Peyer's patch (tissue), 4 donors: ENCODE measurements at regions not wholly inside any gene's neighbourhood (a gene's known extent, or its start where the extent isn't known, plus 50 kb on each side); places are given as distances from the start of the nearest gene placed in this dataset.

Experiments used
- DNase-seq, 3 donors: peaks; one replicate each; pipeline ENCODE4 v3.0.0-alpha.2; 2017 to 2019
- H3K27ac ChIP-seq, 4 donors: fragments of 200-600 bp; sonication (generic); one replicate each; pipeline ENCODE4 v1.5.1; 2016 to 2019
- H3K27me3 ChIP-seq, 2 donors: fragments of 200-600 bp; sonication (generic); one replicate each; pipeline ENCODE4 v1.5.1; 2019
- H3K36me3 ChIP-seq, 3 donors: fragments of 200-600 bp; sonication (generic); one replicate each; pipeline ENCODE4 v1.5.1; 2016 to 2019
- H3K4me1 ChIP-seq, 4 donors: fragments of 200-600 bp; sonication (generic); one replicate each; pipeline ENCODE4 v1.5.1; 2016 to 2019
- H3K4me3 ChIP-seq, 4 donors: fragments of 200-600 bp; sonication (generic); 1 replicate in 3 of 4; 2 replicates in 1 of 4; pipeline ENCODE4 v1.5.1; 2016 to 2019; ENCODE audit warnings: mild to moderate bottlenecking in 1 of 4
- H3K9me3 ChIP-seq, 4 donors: fragments of 200-600 bp; sonication (generic); one replicate each; pipeline ENCODE4 v1.5.1; 2016 to 2019; ENCODE audit warnings: mild to moderate bottlenecking in 1 of 4
- CTCF ChIP-seq, 6 experiments: fragments of 450-650 bp in 4 of 6; fragments of 200-600 bp in 2 of 6; sonication (generic) in 1 of 6; IDR thresholded peaks; one replicate each; pipeline ENCODE4 v1.5.1; 2017 to 2019; ENCODE audit warnings: antibody characterized with exemption in 6 of 6, mild to moderate bottlenecking in 3 of 6, moderate library complexity in 1 of 6
- POLR2A ChIP-seq, 2 donors: fragments of 450-650 bp; IDR thresholded peaks; one replicate each; pipeline ENCODE4 v1.5.1; 2017; ENCODE audit warnings: antibody characterized with exemption in 2 of 2, mild to moderate bottlenecking in 2 of 2, moderate library complexity in 2 of 2

- TF ChIP-seq POLR2A (IDR thresholded peaks at IDR 0.05) (no peak), CTCF (IDR thresholded peaks at IDR 0.05) (no peak)
- H3K36me3 ChIP-seq, result no peaks in the 10 kb centered on the region
- H3K4me1 ChIP-seq, result no peaks in the 10 kb centered on the region
- H3K27me3 ChIP-seq, result no peaks in the 10 kb centered on the region
- DNase-seq, result no peak
- no peak overlapping the region for H3K4me3 ChIP-seq
- H3K9me3 ChIP-seq, result no peaks in the 10 kb centered on the region
- H3K27ac ChIP-seq, result no peak overlapping the region
Observed at GRCh38 chr6:68575765-68576439, 59.2 kb upstream of the ADGRB3 start.

- no peak for TF ChIP-seq POLR2A (IDR thresholded peaks at IDR 0.05)
- TF ChIP-seq CTCF (IDR thresholded peaks at IDR 0.05), result no peak
- H3K27ac ChIP-seq, result no peak overlapping the region
- H3K4me3 ChIP-seq, result no peak overlapping the region
Observed at GRCh38 chr6:68572975-68573374, 62.1 kb upstream of the ADGRB3 start.

GRCh38 chr6:68572525-68572924 is 62.6 kb upstream of the ADGRB3 start:
- no peak for DNase-seq
- TF ChIP-seq POLR2A (IDR thresholded peaks at IDR 0.05) (no peak), CTCF (IDR thresholded peaks at IDR 0.05) (no peak)

More at GRCh38 chr6:68572975-68573374, 62.1 kb upstream of the ADGRB3 start:
- Histone ChIP-seq H3K9me3 (no peaks in the 10 kb centered on the region), H3K4me1 (no peaks in the 10 kb centered on the region), H3K36me3 (no peaks in the 10 kb centered on the region), H3K27me3 (no peaks in the 10 kb centered on the region)
- DNase-seq, result no peak

GRCh38 chr6:68559716-68560115 is 75.4 kb upstream of the ADGRB3 start:
- Histone ChIP-seq H3K27me3 (no peaks in the 10 kb centered on the region), H3K4me3 (no peak overlapping the region), H3K9me3 (no peaks in the 10 kb centered on the region), H3K27ac (no peak overlapping the region), H3K4me1 (no peaks in the 10 kb centered on the region), H3K36me3 (no peaks in the 10 kb centered on the region)
- DNase-seq, result no peak
- TF ChIP-seq CTCF (IDR thresholded peaks at IDR 0.05) (no peak), POLR2A (IDR thresholded peaks at IDR 0.05) (no peak)

More at GRCh38 chr6:68572525-68572924, 62.6 kb upstream of the ADGRB3 start:
- H3K9me3 ChIP-seq, result no peaks in the 10 kb centered on the region
- H3K4me1 ChIP-seq, result no peaks in the 10 kb centered on the region
- H3K27me3 ChIP-seq, result no peaks in the 10 kb centered on the region
- no peak overlapping the region for H3K27ac ChIP-seq
- H3K4me3 ChIP-seq, result no peak overlapping the region
- H3K36me3 ChIP-seq, result no peaks in the 10 kb centered on the region

- Histone ChIP-seq H3K4me1 (no peaks in the 10 kb centered on the region), H3K9me3 (no peaks in the 10 kb centered on the region), H3K36me3 (no peaks in the 10 kb centered on the region), H3K27me3 (no peaks in the 10 kb centered on the region), H3K27ac (no peak overlapping the region), H3K4me3 (no peak overlapping the region)
- no peak for TF ChIP-seq CTCF (IDR thresholded peaks at IDR 0.05)
- TF ChIP-seq POLR2A (IDR thresholded peaks at IDR 0.05), result no peak
- DNase-seq, result no peak
Observed at GRCh38 chr6:68559070-68559469, 76.0 kb upstream of the ADGRB3 start.

- H3K4me3 ChIP-seq, result no peak overlapping the region
- no peaks in the 10 kb centered on the region for H3K4me1 ChIP-seq
- no peaks in the 10 kb centered on the region for H3K36me3 ChIP-seq
- no peaks in the 10 kb centered on the region for H3K9me3 ChIP-seq
- TF ChIP-seq POLR2A (IDR thresholded peaks at IDR 0.05), result no peak
- no peak for TF ChIP-seq CTCF (IDR thresholded peaks at IDR 0.05)
- no peaks in the 10 kb centered on the region for H3K27me3 ChIP-seq
- H3K27ac ChIP-seq, result no peak overlapping the region
- no peak for DNase-seq
Observed at GRCh38 chr6:68546620-68547019, 88.5 kb upstream of the ADGRB3 start.
